ENCODE measurements at regions not wholly inside any gene's neighbourhood (a gene's known extent, or its start where the extent isn't known, plus 50 kb on each side); places are given as distances from the start of the nearest gene placed in this dataset.

- Histone ChIP-seq H3K36me3 (no peaks in the 10 kb centered on the region), H3K4me1 (no peaks in the 10 kb centered on the region), H3K9me3 (replicated peaks) (peaks cover 3% of the 10 kb centered on the region), H3K27me3 (ENCODE audit: low read depth) (no peaks in the 10 kb centered on the region), H3K27ac (replicated peaks) (no peak overlapping the region), H3K4me3 (no peak overlapping the region)
- TF ChIP-seq CTCF (IDR thresholded peaks at IDR 0.05; ENCODE audit: borderline replicate concordance), result no peak
- intact Hi-C loops (cut with micrococcal nuclease), result no loop called here
- no peak for DNase-seq
Observed at GRCh38 chr10:20708305-20708704, 188.8 kb downstream of the NEBL start.

GRCh38 chr10:20707251-20707650 lies 189.9 kb downstream of the NEBL start:
- Histone ChIP-seq H3K27me3 (ENCODE audit: low read depth) (no peaks in the 10 kb centered on the region), H3K9me3 (replicated peaks) (peaks cover 7% of the 10 kb centered on the region), H3K4me1 (no peaks in the 10 kb centered on the region), H3K27ac (replicated peaks) (no peak overlapping the region), H3K4me3 (no peak overlapping the region), H3K36me3 (no peaks in the 10 kb centered on the region)
- intact Hi-C loops (cut with micrococcal nuclease), result no loop called here
- TF ChIP-seq CTCF (IDR thresholded peaks at IDR 0.05; ENCODE audit: borderline replicate concordance), result no peak
- DNase-seq, result no peak

GRCh38 chr10:20698837-20699236 lies 198.3 kb downstream of the NEBL start:
- Histone ChIP-seq H3K4me3 (no peak overlapping the region), H3K27me3 (ENCODE audit: low read depth) (no peaks in the 10 kb centered on the region), H3K36me3 (no peaks in the 10 kb centered on the region), H3K9me3 (replicated peaks) (peaks cover 31% of the 10 kb centered on the region), H3K27ac (replicated peaks) (no peak overlapping the region), H3K4me1 (no peaks in the 10 kb centered on the region)
- intact Hi-C loops (cut with micrococcal nuclease), result no loop called here
- no peak for TF ChIP-seq CTCF (IDR thresholded peaks at IDR 0.05; ENCODE audit: borderline replicate concordance)
- no peak for DNase-seq

GRCh38 chr10:20694296-20694695 lies 202.8 kb downstream of the NEBL start:
- Histone ChIP-seq H3K27me3 (ENCODE audit: low read depth) (no peaks in the 10 kb centered on the region), H3K4me3 (no peak overlapping the region), H3K27ac (replicated peaks) (no peak overlapping the region), H3K36me3 (no peaks in the 10 kb centered on the region), H3K9me3 (replicated peaks) (no peaks in the 10 kb centered on the region), H3K4me1 (no peaks in the 10 kb centered on the region)
- no peak for DNase-seq
- intact Hi-C loops (cut with micrococcal nuclease), result no loop called here
- TF ChIP-seq CTCF (IDR thresholded peaks at IDR 0.05; ENCODE audit: borderline replicate concordance), result no peak

- H3K27ac ChIP-seq (replicated peaks), result no peak overlapping the region
- no peak for TF ChIP-seq CTCF (IDR thresholded peaks at IDR 0.05; ENCODE audit: borderline replicate concordance)
Observed at GRCh38 chr10:20688797-20689544, 208.1 kb downstream of the NEBL start.

More at GRCh38 chr10:20688797-20689544, 208.1 kb downstream of the NEBL start:
- Histone ChIP-seq H3K9me3 (replicated peaks) (peaks cover under 1% of the 10 kb centered on the region), H3K4me3 (no peak overlapping the region), H3K4me1 (no peaks in the 10 kb centered on the region), H3K27me3 (ENCODE audit: low read depth) (no peaks in the 10 kb centered on the region), H3K36me3 (no peaks in the 10 kb centered on the region)
- intact Hi-C loops (cut with micrococcal nuclease), result no loop called here
- no peak for DNase-seq

Measured in left ventricle myocardium inferior (tissue), 1 donor.